ENCODE measurements at regions not wholly inside any gene's neighbourhood (a gene's known extent, or its start where the extent isn't known, plus 50 kb on each side); places are given as distances from the start of the nearest gene placed in this dataset.

- H3K4me3 Mint-ChIP-seq: no peak overlapping the region
- Histone ChIP-seq H3K9me3 (replicated peaks in 1 of 2; ENCODE audit: control insufficient read depth in 1 of 2, insufficient read depth in 1 of 2, low read length in 2 of 2) (no peaks in the 10 kb centered on the region), H3K36me3 (replicated peaks in 1 of 2; ENCODE audit: control insufficient read depth in 1 of 2, insufficient read depth in 2 of 2, low read length in 2 of 2) (no peaks in the 10 kb centered on the region), H3K79me2 (ENCODE audit: insufficient read depth, low read length) (no peaks in the 10 kb centered on the region), H3K4me1 (ENCODE audit: control insufficient read depth in 1 of 2, insufficient read depth in 2 of 2, low read length in 2 of 2) (no peaks in the 10 kb centered on the region), H3K27me3 (ENCODE audit: control insufficient read depth in 2 of 2, insufficient read depth in 2 of 2, low read length in 2 of 2) (peaks cover 3 to 5% of the 10 kb centered on the region in 2 donors), H4K20me1 (ENCODE audit: insufficient read depth, low read length) (no peaks in the 10 kb centered on the region), H3K4me3 (replicated peaks in 1 of 3; ENCODE audit: low read depth in 2 of 3, low read length in 3 of 3) (no peak overlapping the region), H3K4me2 (replicated peaks; ENCODE audit: extremely low read depth, low read length, poor library complexity, severe bottlenecking) (no peak overlapping the region), H3K9ac (ENCODE audit: insufficient read depth, low read length, poor library complexity, severe bottlenecking) (no peak overlapping the region), H3K27ac (ENCODE audit: low read depth in 1 of 2, low read length in 2 of 2) (no peak overlapping the region), H2AFZ (ENCODE audit: insufficient read depth, low read depth, low read length, poor library complexity, severe bottlenecking) (no peak overlapping the region)
- H3K27me3 Mint-ChIP-seq (ENCODE audit: low read depth in 3 of 3): peaks cover 4 to 22% (median 16%) of the 10 kb centered on the region in 3 donors
- H3K36me3 Mint-ChIP-seq: no peaks in the 10 kb centered on the region
- H3K27ac Mint-ChIP-seq: no peak overlapping the region
- TF ChIP-seq CTCF (IDR thresholded peaks at IDR 0.05): no peak
- DNase-seq: no peak
- intact Hi-C loops (cut with micrococcal nuclease): loop anchor here (5.0 to 10.0 kb wide), 3 partner anchors 353 to 775 kb away; no protein-coding TSS in a partner anchor
- WGBS (ENCODE audit: insufficient coverage): 88% methylated on average over 5 of the region's 12 CpGs
- peaks cover 4% of the 10 kb centered on the region for H3K4me1 Mint-ChIP-seq
- peaks cover 0 to 3% (median 0%) of the 10 kb centered on the region in 7 donors for H3K9me3 Mint-ChIP-seq
Observed at GRCh38 chr5:38190111-38190510, 68.2 kb upstream of the EGFLAM start.

GRCh38 chr5:38189081-38189504 lies 69.3 kb upstream of the EGFLAM start:
- WGBS (ENCODE audit: insufficient coverage): 85% methylated on average over 8 of the region's 12 CpGs
- no peak overlapping the region for H3K4me3 Mint-ChIP-seq
- intact Hi-C loops (cut with micrococcal nuclease): no loop called here
- H3K36me3 Mint-ChIP-seq: no peaks in the 10 kb centered on the region
- H3K9me3 ChIP-seq (replicated peaks in 1 of 2; ENCODE audit: control insufficient read depth in 1 of 2, insufficient read depth in 1 of 2, low read length in 2 of 2): no peaks in the 10 kb centered on the region
- H3K4me2 ChIP-seq (replicated peaks; ENCODE audit: extremely low read depth, low read length, poor library complexity, severe bottlenecking): no peak overlapping the region
- no peaks in the 10 kb centered on the region for H4K20me1 ChIP-seq (ENCODE audit: insufficient read depth, low read length)
- no peaks in the 10 kb centered on the region for H3K4me1 ChIP-seq (ENCODE audit: control insufficient read depth in 1 of 2, insufficient read depth in 2 of 2, low read length in 2 of 2)
- no peak overlapping the region for H2AFZ ChIP-seq (ENCODE audit: insufficient read depth, low read depth, low read length, poor library complexity, severe bottlenecking)
- peaks cover 0 to 3% (median 0%) of the 10 kb centered on the region in 7 donors for H3K9me3 Mint-ChIP-seq
- peaks cover 1 to 15% (median 13%) of the 10 kb centered on the region in 3 donors for H3K27me3 Mint-ChIP-seq (ENCODE audit: low read depth in 3 of 3)
- H3K27me3 ChIP-seq (ENCODE audit: control insufficient read depth in 2 of 2, insufficient read depth in 2 of 2, low read length in 2 of 2): peaks cover 0 to 1% of the 10 kb centered on the region in 2 donors
- H3K36me3 ChIP-seq (replicated peaks in 1 of 2; ENCODE audit: control insufficient read depth in 1 of 2, insufficient read depth in 2 of 2, low read length in 2 of 2): no peaks in the 10 kb centered on the region
- H3K4me1 Mint-ChIP-seq: peaks cover 4% of the 10 kb centered on the region
- DNase-seq: no peak
- no peak overlapping the region for H3K27ac Mint-ChIP-seq
- no peak overlapping the region for H3K27ac ChIP-seq (ENCODE audit: low read depth in 1 of 2, low read length in 2 of 2)
- no peak for TF ChIP-seq CTCF (IDR thresholded peaks at IDR 0.05)
- H3K79me2 ChIP-seq (ENCODE audit: insufficient read depth, low read length): no peaks in the 10 kb centered on the region
- H3K9ac ChIP-seq (ENCODE audit: insufficient read depth, low read length, poor library complexity, severe bottlenecking): no peak overlapping the region
- H3K4me3 ChIP-seq (replicated peaks in 1 of 3; ENCODE audit: low read depth in 2 of 3, low read length in 3 of 3): no peak overlapping the region

Measured in CD14-positive monocyte (primary cell).